Osteocyte (in vitro differentiated cells): ENCODE measurements at regions not wholly inside any gene's neighbourhood (a gene's known extent, or its start where the extent isn't known, plus 50 kb on each side); places are given as distances from the start of the nearest gene placed in this dataset.
A peak's percentile ranks its signal among the peaks of the same experiment; 100 is the strongest.

Experiments used
- DNase-seq: peaks from one replicate; pipeline ENCODE4 v3.0.0; 2021; ENCODE audit warnings: mixed read lengths; ENCODE audit not compliant: unreplicated experiment; ENCODE audit errors: extremely low spot score
- H3K27ac Mint-ChIP-seq: one replicate; pipeline ENCODE4 v1.8.0; 2021; ENCODE audit warnings: mild to moderate bottlenecking, mixed read lengths; ENCODE audit not compliant: unreplicated experiment
- H3K27me3 Mint-ChIP-seq: one replicate; pipeline ENCODE4 v1.8.0; 2021; ENCODE audit warnings: mixed read lengths; ENCODE audit not compliant: unreplicated experiment
- H3K36me3 Mint-ChIP-seq: one replicate; pipeline ENCODE4 v1.8.0; 2021; ENCODE audit warnings: mixed read lengths; ENCODE audit not compliant: unreplicated experiment
- H3K4me1 Mint-ChIP-seq: one replicate; pipeline ENCODE4 v1.8.0; 2021; ENCODE audit warnings: mixed read lengths; ENCODE audit not compliant: unreplicated experiment
- H3K4me3 Mint-ChIP-seq: one replicate; pipeline ENCODE4 v1.8.0; 2021; ENCODE audit warnings: mild to moderate bottlenecking, moderate library complexity, mixed read lengths; ENCODE audit not compliant: unreplicated experiment
- H3K9me3 Mint-ChIP-seq: one replicate; pipeline ENCODE4 v1.8.0; 2021; ENCODE audit warnings: mixed read lengths; ENCODE audit not compliant: unreplicated experiment
- TF ChIP-seq, protein P1 (sequence below): fragments of 200-600 bp; sonication (generic); IDR thresholded peaks from 2 replicates; pipeline ENCODE4 v1.5.0; 2021; ENCODE audit warnings: antibody characterized with exemption, mild to moderate bottlenecking, moderate library complexity

DNA sequence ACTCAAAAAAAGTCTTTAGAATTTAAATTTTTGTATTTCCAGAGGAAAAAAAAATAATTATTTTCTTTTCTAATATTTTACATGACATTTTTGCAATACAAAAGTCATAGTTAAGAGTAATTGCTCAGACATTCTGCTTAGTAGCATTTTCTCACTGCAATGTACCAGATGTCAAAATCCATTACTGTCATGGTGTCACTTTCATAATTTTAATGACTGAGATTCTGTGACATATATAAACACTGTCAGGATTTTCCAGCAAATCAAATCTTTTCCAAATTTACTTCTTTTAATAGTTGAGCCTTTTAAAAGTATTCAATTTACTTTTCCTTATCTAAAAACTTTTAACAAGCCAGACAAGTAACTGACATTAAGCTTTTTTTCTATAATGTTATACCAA is 422.7 kb downstream of the GRIA2 start:
- peaks cover 14% of the 10 kb centered on the region for H3K9me3 Mint-ChIP-seq
- H3K27me3 Mint-ChIP-seq: no peaks in the 10 kb centered on the region

DNA sequence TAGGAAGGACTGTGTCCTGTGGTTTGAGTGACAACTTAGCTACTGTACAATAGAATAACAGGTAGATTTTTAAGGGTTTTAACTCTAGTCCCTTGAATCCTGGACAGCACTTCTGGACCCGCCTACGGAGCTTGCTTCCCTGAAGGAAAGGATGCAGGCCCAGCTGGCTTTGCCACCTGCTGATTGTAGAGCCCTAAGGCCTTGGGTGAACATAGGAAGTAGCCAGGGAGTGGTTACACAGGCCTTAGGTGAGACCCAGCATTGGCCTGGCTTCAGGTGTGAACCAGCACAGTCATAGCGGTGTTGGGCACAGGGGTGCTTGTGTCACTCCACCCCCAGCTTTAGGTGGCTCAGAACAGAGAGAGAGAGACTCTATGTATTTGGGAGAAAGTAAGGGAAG is 413.5 kb downstream of the GRIA2 start:
- H3K27ac Mint-ChIP-seq: no peak overlapping the region
- no peaks in the 10 kb centered on the region for H3K4me1 Mint-ChIP-seq
- peaks cover 6% of the 10 kb centered on the region for H3K27me3 Mint-ChIP-seq
- no peak overlapping the region for H3K4me3 Mint-ChIP-seq
- peaks cover 6% of the 10 kb centered on the region for H3K9me3 Mint-ChIP-seq
- TF ChIP-seq, protein P1, sequence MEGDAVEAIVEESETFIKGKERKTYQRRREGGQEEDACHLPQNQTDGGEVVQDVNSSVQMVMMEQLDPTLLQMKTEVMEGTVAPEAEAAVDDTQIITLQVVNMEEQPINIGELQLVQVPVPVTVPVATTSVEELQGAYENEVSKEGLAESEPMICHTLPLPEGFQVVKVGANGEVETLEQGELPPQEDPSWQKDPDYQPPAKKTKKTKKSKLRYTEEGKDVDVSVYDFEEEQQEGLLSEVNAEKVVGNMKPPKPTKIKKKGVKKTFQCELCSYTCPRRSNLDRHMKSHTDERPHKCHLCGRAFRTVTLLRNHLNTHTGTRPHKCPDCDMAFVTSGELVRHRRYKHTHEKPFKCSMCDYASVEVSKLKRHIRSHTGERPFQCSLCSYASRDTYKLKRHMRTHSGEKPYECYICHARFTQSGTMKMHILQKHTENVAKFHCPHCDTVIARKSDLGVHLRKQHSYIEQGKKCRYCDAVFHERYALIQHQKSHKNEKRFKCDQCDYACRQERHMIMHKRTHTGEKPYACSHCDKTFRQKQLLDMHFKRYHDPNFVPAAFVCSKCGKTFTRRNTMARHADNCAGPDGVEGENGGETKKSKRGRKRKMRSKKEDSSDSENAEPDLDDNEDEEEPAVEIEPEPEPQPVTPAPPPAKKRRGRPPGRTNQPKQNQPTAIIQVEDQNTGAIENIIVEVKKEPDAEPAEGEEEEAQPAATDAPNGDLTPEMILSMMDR: no peak
- no peaks in the 10 kb centered on the region for H3K36me3 Mint-ChIP-seq
- no peak for DNase-seq

More for the DNA sequence above, 422.7 kb downstream of the GRIA2 start:
- H3K27ac Mint-ChIP-seq: peak overlapping the region; percentile 34
- H3K4me3 Mint-ChIP-seq: no peak overlapping the region
- peaks cover 25% of the 10 kb centered on the region for H3K4me1 Mint-ChIP-seq
- H3K36me3 Mint-ChIP-seq: peaks cover 7% of the 10 kb centered on the region
- DNase-seq: no peak
- TF ChIP-seq, protein P1: no peak

DNA sequence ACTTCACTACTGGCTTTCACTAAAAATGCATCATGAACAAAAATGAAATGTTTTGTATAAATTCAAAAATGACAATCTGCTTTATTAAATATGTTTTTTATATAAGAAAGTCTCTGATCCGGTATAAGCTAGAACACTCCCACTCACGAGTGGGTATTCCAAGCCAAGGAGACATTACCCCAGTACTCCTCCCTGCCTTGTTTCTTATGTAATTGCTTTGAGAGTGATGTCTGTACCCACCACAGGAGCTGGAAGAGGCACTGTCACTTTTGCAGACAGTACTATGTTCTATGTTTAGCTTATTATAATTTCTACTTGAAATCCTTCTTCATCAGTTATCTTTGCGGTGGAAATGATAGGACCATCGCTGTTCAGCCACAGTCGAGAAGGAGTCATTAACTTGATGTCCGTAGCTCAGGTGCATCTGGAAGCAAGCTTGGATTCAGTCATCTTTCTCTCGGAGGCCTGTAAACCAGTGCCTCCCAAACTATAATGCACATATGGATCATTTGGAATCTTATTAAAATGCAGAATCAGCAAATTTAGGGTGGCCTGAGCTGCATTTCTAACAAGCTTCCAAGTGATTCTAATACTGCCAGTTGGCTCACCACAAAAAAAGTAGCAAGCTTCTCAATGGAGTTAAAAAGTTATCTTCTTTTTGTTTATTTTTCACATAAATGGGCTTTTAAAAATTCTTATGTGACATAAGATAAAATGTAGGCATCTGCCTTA is 396.4 kb downstream of the GRIA2 start:
- Mint-ChIP-seq H3K4me1 (peaks cover 7% of the 10 kb centered on the region), H3K27ac (no peak overlapping the region)
- TF ChIP-seq, protein P1: no peak

DNA sequence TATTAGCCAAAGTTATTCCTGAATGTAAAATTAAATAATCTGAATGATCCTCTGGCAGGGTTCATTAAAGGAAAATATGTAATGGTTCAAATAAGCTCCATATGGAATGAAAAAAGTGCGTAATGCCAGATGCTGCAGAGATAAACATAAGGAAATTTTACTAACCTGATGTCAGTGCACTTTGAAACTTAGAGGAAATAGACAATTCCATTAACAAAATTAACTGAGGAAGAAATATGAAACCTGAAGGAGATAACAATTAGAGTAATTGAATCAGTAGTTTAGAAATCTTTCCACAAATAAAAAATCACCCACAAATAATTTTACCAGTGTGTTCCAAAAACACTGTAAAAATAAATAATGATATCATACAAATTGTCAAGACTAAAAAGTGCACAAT is 387.5 kb downstream of the GRIA2 start:
- Mint-ChIP-seq H3K36me3 (no peaks in the 10 kb centered on the region), H3K9me3 (peaks cover 4% of the 10 kb centered on the region), H3K4me1 (no peaks in the 10 kb centered on the region), H3K4me3 (no peak overlapping the region), H3K27me3 (peaks cover 12% of the 10 kb centered on the region), H3K27ac (no peak overlapping the region)
- DNase-seq: no peak
- TF ChIP-seq, protein P1: no peak

More for the DNA sequence above, 396.4 kb downstream of the GRIA2 start:
- H3K9me3 Mint-ChIP-seq: no peaks in the 10 kb centered on the region
- H3K27me3 Mint-ChIP-seq: no peaks in the 10 kb centered on the region
- H3K4me3 Mint-ChIP-seq: no peak overlapping the region
- no peaks in the 10 kb centered on the region for H3K36me3 Mint-ChIP-seq
- no peak for DNase-seq

DNA sequence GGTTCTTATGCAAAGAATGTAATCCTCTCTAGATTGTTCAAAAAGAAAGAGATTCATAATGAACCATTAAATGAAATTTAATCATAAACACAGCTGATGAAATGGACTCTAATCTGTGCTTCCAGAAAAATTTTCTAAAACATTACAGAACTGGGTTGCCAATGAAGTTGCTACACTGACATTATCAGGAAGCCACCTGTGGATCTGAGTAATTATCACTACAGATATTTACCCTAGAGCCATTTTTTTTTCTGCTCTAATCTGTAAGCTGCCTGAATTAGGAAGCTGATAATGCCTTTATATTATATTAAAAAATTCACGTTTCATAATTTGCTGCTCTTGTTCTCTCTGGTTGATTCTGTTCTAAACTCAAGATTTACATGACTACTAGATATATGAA is 380.1 kb downstream of the GRIA2 start:
- DNase-seq: no peak
- H3K27me3 Mint-ChIP-seq: no peaks in the 10 kb centered on the region
- H3K4me3 Mint-ChIP-seq: no peak overlapping the region
- H3K27ac Mint-ChIP-seq: no peak overlapping the region
- H3K36me3 Mint-ChIP-seq: no peaks in the 10 kb centered on the region
- no peaks in the 10 kb centered on the region for H3K4me1 Mint-ChIP-seq
- TF ChIP-seq, protein P1: no peak
- peaks cover 6% of the 10 kb centered on the region for H3K9me3 Mint-ChIP-seq
